ENCODE measurements at regions not wholly inside any gene's neighbourhood (a gene's known extent, or its start where the extent isn't known, plus 50 kb on each side); places are given as distances from the start of the nearest gene placed in this dataset. TPM values are rescaled to one million over a fixed set of nuclear protein-coding genes. Genes with fewer than 3 reads are reported as not detected.
"Not testable (repeated sequence)": the region's sequence is repeated elsewhere in the genome, so short reads cannot be mapped to it uniquely, and the experiment has no call there.

GRCh38 chr3:102378216-102378615, 56.6 kb upstream of the ZPLD1 start:
- Histone ChIP-seq H3K27ac (no peak overlapping the region), H3K27me3 (no peaks in the 10 kb centered on the region), H3K36me3 (no peaks in the 10 kb centered on the region), H3K4me1 (no peaks in the 10 kb centered on the region), H3K9me3 (no peaks in the 10 kb centered on the region), H3K4me3 (no peak overlapping the region)
- intact Hi-C loops (cut with DNase I), result no loop called here
- TF ChIP-seq POLR2A (IDR thresholded peaks at IDR 0.05) (no peak), POLR2AphosphoS5 (IDR thresholded peaks at IDR 0.05; ENCODE audit: insufficient read depth in 1 of 2, low read depth in 1 of 2) (no peak), CTCF (IDR thresholded peaks at IDR 0.05) (no peak)
- DNase-seq (ENCODE audit: extremely low spot score in 2 of 2), result no peak

- DNase-seq (ENCODE audit: extremely low spot score in 2 of 2); intact Hi-C loops (cut with DNase I); H3K36me3 ChIP-seq; H3K4me3 ChIP-seq; H3K4me1 ChIP-seq; H3K9me3 ChIP-seq; H3K27me3 ChIP-seq; H3K27ac ChIP-seq: not testable (repeated sequence)
Measured at GRCh38 chr3:102382201-102382600, 52.6 kb upstream of the ZPLD1 start.

Small RNA genes in the stretch of these regions (small RNA-seq; reads per million reads assigned to genes)
- gene AC106712.1, result not detected
- not detected for gene RF00019
